ENCODE measurements at regions not wholly inside any gene's neighbourhood (a gene's known extent, or its start where the extent isn't known, plus 50 kb on each side); places are given as distances from the start of the nearest gene placed in this dataset.

DNA sequence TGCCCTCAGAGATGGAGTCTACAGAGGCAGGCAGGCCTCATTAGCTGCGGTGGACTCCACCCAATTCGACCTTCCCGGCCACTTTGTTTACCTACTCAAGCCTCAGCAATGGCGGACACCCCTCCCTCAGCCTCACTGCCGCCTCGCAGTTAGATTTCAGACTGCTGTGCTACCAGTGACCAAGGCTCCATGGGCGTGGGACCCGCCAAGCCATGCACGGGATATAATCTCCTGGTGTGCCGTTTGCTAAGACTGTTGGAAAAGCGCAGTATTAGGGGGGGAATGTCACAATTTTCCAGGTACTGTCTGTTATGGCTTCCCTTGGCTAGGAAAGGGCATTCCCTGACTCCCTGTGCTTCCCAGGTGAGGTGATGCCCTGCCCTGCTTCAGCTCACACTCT, 252.3 kb downstream of the ARL4A start:
- DNase-seq, result no peak
- Histone ChIP-seq H3K27me3 (no peaks in the 10 kb centered on the region), H3K27ac (no peak overlapping the region), H3K4me1 (peaks cover 0 to 9% (median 3%) of the 10 kb centered on the region in 4 donors), H3K4me3 (no peak overlapping the region), H3K9me3 (no peaks in the 10 kb centered on the region), H3K36me3 (no peaks in the 10 kb centered on the region)
- TF ChIP-seq, protein P1, sequence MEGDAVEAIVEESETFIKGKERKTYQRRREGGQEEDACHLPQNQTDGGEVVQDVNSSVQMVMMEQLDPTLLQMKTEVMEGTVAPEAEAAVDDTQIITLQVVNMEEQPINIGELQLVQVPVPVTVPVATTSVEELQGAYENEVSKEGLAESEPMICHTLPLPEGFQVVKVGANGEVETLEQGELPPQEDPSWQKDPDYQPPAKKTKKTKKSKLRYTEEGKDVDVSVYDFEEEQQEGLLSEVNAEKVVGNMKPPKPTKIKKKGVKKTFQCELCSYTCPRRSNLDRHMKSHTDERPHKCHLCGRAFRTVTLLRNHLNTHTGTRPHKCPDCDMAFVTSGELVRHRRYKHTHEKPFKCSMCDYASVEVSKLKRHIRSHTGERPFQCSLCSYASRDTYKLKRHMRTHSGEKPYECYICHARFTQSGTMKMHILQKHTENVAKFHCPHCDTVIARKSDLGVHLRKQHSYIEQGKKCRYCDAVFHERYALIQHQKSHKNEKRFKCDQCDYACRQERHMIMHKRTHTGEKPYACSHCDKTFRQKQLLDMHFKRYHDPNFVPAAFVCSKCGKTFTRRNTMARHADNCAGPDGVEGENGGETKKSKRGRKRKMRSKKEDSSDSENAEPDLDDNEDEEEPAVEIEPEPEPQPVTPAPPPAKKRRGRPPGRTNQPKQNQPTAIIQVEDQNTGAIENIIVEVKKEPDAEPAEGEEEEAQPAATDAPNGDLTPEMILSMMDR (IDR thresholded peaks at IDR 0.05), result no peak
- intact Hi-C loops (cut with DNase I; ENCODE audit: low total_unique reads), result no loop called here

DNA sequence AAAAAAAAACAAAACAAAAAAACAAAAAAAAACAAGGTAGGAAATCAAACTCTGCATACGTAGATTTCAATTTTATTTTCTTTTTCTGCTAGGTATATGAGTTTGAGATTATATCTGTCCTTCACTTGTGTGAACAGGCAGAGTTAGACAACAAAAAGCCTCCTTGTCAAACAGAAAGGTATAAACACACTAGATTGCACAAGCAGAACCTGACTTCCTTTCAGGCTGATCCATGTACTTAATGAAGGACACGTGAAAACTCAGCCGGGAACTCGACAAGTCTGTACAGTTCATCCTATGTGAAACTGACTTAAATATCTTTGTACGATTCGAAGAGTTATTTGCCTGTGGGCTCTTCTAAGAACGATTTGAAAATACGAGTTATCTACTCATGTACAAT, 254.1 kb downstream of the ARL4A start:
- Histone ChIP-seq H3K36me3 (no peaks in the 10 kb centered on the region), H3K4me1 (peaks cover 0 to 9% (median 3%) of the 10 kb centered on the region in 4 donors), H3K9me3 (no peaks in the 10 kb centered on the region), H3K4me3 (no peak overlapping the region), H3K27me3 (no peaks in the 10 kb centered on the region), H3K27ac (no peak overlapping the region)
- DNase-seq, result no peak
- TF ChIP-seq, protein P1 (IDR thresholded peaks at IDR 0.05), result no peak
- intact Hi-C loops (cut with DNase I; ENCODE audit: low total_unique reads), result no loop called here

DNA sequence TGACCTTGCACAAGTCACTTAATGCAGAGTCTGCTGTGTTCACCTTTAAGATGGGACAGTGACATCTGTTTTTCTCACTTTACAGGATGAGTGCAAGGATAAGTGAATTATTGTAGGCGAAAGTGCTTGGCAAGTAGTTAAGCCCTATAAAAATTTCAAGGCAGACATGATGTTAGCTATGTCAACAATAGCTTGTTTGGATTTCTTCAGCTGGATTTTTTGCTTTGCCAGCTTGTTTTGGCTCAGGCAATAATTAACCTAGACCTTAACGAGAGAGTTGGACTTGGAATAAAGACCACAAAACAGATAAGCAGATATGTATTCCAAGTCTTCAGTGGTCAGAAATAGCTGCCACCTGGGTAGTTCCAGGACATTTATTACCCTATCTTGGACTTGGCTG, 255.2 kb downstream of the ARL4A start:
- Histone ChIP-seq H3K27me3 (no peaks in the 10 kb centered on the region), H3K9me3 (no peaks in the 10 kb centered on the region), H3K27ac (no peak overlapping the region), H3K4me3 (no peak overlapping the region), H3K4me1 (peaks cover 0 to 9% (median 3%) of the 10 kb centered on the region in 4 donors), H3K36me3 (no peaks in the 10 kb centered on the region)
- intact Hi-C loops (cut with DNase I; ENCODE audit: low total_unique reads), result no loop called here
- TF ChIP-seq, protein P1 (IDR thresholded peaks at IDR 0.05), result no peak
- no peak for DNase-seq

DNA sequence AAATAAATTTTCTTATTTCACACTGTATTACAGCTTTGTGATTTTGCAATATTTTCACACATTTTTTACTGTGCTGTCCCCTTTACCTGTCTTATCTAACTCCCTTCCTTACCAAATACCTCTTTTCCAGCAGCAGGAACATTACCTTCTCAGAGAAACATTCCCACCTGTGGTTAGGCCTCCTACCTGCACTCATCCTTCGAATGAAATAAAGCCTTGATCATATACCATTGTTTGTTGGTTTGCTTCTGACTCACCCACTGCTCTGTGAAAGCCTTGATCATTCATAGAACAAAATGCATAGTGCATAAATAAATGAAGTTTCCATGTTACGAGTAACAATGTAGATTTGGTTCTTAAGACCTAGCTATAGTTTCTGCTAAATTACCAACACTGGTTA, 256.3 kb downstream of the ARL4A start:
- Histone ChIP-seq H3K9me3 (no peaks in the 10 kb centered on the region), H3K36me3 (no peaks in the 10 kb centered on the region), H3K27me3 (no peaks in the 10 kb centered on the region), H3K27ac (no peak overlapping the region), H3K4me3 (no peak overlapping the region), H3K4me1 (peaks cover 0 to 9% (median 3%) of the 10 kb centered on the region in 4 donors)
- intact Hi-C loops (cut with DNase I; ENCODE audit: low total_unique reads), result no loop called here
- TF ChIP-seq, protein P1 (IDR thresholded peaks at IDR 0.05), result no peak
- DNase-seq, result no peak

DNA sequence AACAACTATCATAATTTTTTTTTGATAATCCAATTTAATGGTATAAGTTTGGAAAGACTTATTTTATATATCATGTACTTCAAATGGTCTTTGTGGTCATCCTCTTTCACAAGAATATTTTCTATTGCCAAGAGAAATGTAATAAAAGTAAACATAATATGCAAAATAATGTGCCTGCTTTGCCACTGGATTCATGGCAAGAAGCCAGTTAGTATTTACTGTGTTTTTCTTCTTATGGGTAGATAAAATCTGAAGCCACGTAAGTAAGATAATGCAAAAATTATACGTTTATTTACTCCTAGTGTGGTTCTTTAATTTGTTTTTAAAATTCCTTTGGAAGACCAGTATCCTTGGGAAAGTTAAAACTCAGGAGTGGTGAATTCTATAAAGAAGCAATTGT, 258.5 kb downstream of the ARL4A start:
- H3K4me1 ChIP-seq, result peaks cover 0 to 9% (median 3%) of the 10 kb centered on the region in 4 donors
- DNase-seq, result no peak
- no peak overlapping the region for H3K4me3 ChIP-seq
- H3K36me3 ChIP-seq, result no peaks in the 10 kb centered on the region
- TF ChIP-seq, protein P1 (IDR thresholded peaks at IDR 0.05), result no peak
- H3K27ac ChIP-seq, result no peak overlapping the region
- no peaks in the 10 kb centered on the region for H3K27me3 ChIP-seq
- intact Hi-C loops (cut with DNase I; ENCODE audit: low total_unique reads), result no loop called here
- no peaks in the 10 kb centered on the region for H3K9me3 ChIP-seq

DNA sequence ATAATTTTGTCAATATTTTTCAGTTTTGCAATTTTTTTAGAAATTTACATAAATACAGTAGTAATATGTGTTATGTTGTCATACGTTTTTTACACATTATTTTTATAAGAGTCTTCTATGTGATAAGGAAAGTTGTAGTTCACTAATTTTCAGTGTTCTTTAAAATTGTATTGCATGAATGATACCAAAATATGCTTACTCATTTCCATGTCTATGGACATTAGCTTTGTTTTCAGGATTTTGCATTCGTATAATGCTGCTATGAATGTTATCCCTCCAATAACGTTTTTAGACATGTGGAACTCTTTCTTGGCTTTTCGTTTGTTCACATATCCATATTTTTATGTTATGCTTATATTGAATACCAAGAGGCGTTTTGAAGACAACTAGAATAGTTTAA, 260.0 kb downstream of the ARL4A start:
- no peak overlapping the region for H3K27ac ChIP-seq
- H3K36me3 ChIP-seq, result no peaks in the 10 kb centered on the region
- H3K27me3 ChIP-seq, result no peaks in the 10 kb centered on the region
- DNase-seq, result no peak
- no peaks in the 10 kb centered on the region for H3K9me3 ChIP-seq
- intact Hi-C loops (cut with DNase I; ENCODE audit: low total_unique reads), result no loop called here
- TF ChIP-seq, protein P1 (IDR thresholded peaks at IDR 0.05), result no peak
- peaks cover 0 to 4% (median under 1%) of the 10 kb centered on the region in 4 donors for H3K4me1 ChIP-seq
- H3K4me3 ChIP-seq, result no peak overlapping the region
